ENCODE measurements at regions not wholly inside any gene's neighbourhood (a gene's known extent, or its start where the extent isn't known, plus 50 kb on each side); places are given as distances from the start of the nearest gene placed in this dataset.

GRCh38 chr2:857081-857480 is 93.6 kb upstream of the SNTG2 start:
- BruUV-seq (replicated peaks): no TSS peak
- DNase-seq (ENCODE audit: low read depth, low spot score) (no peak), ATAC-seq (no peak)
- intact Hi-C loops (cut with micrococcal nuclease; ENCODE audit: unreplicated experiment) (no loop called here), in situ Hi-C loops (cut with HindIII; ENCODE audit: low pct_unique_long_range_greater_than_20kb, low sequenced_read_pairs) (no loop called here)
- TF ChIP-seq TCF7L2 (IDR thresholded peaks at IDR 0.05; ENCODE audit: low read depth, low read length) (no peak), SIN3A (IDR thresholded peaks at IDR 0.05; ENCODE audit: borderline replicate concordance, insufficient read depth, low read depth, low read length) (no peak), POLR2AphosphoS5 (IDR thresholded peaks at IDR 0.05; ENCODE audit: low read depth, low read length) (no peak), CTCF (IDR thresholded peaks at IDR 0.05) (no peak)
- TF ChIP-seq, protein P1, sequence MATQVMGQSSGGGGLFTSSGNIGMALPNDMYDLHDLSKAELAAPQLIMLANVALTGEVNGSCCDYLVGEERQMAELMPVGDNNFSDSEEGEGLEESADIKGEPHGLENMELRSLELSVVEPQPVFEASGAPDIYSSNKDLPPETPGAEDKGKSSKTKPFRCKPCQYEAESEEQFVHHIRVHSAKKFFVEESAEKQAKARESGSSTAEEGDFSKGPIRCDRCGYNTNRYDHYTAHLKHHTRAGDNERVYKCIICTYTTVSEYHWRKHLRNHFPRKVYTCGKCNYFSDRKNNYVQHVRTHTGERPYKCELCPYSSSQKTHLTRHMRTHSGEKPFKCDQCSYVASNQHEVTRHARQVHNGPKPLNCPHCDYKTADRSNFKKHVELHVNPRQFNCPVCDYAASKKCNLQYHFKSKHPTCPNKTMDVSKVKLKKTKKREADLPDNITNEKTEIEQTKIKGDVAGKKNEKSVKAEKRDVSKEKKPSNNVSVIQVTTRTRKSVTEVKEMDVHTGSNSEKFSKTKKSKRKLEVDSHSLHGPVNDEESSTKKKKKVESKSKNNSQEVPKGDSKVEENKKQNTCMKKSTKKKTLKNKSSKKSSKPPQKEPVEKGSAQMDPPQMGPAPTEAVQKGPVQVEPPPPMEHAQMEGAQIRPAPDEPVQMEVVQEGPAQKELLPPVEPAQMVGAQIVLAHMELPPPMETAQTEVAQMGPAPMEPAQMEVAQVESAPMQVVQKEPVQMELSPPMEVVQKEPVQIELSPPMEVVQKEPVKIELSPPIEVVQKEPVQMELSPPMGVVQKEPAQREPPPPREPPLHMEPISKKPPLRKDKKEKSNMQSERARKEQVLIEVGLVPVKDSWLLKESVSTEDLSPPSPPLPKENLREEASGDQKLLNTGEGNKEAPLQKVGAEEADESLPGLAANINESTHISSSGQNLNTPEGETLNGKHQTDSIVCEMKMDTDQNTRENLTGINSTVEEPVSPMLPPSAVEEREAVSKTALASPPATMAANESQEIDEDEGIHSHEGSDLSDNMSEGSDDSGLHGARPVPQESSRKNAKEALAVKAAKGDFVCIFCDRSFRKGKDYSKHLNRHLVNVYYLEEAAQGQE (IDR thresholded peaks at IDR 0.05; ENCODE audit: insufficient read depth in 1 of 2, low read depth in 2 of 2, low read length in 1 of 2): no peak
- H3K27me3 ChIP-seq (ENCODE audit: control insufficient read depth, insufficient read depth, low read length): no peaks in the 10 kb centered on the region
- H3K4me3 ChIP-seq (ENCODE audit: low read depth in 2 of 2, low read length in 2 of 2): no peak overlapping the region
- H3K27ac ChIP-seq (ENCODE audit: low read length): no peak overlapping the region
- H3K9me3 ChIP-seq (ENCODE audit: control insufficient read depth, insufficient read depth, low read depth, low read length): no peaks in the 10 kb centered on the region
- ChIA-PET CTCF (no interaction called here), POLR2A (no interaction called here)
- no peaks in the 10 kb centered on the region for H3K4me1 ChIP-seq (ENCODE audit: control insufficient read depth, insufficient read depth, low read length)
- no peaks in the 10 kb centered on the region for H3K36me3 ChIP-seq (ENCODE audit: control insufficient read depth, insufficient read depth, low read length)

- ChIA-PET POLR2A (no interaction called here), CTCF (no interaction called here)
- TF ChIP-seq POLR2AphosphoS5 (IDR thresholded peaks at IDR 0.05; ENCODE audit: low read depth, low read length): no peak
- no peak for TF ChIP-seq CTCF (IDR thresholded peaks at IDR 0.05)
- TF ChIP-seq, protein P1 (IDR thresholded peaks at IDR 0.05; ENCODE audit: insufficient read depth in 1 of 2, low read depth in 2 of 2, low read length in 1 of 2): no peak
- TF ChIP-seq TCF7L2 (IDR thresholded peaks at IDR 0.05; ENCODE audit: low read depth, low read length): no peak
- TF ChIP-seq SIN3A (IDR thresholded peaks at IDR 0.05; ENCODE audit: borderline replicate concordance, insufficient read depth, low read depth, low read length): no peak
- in situ Hi-C loops (cut with HindIII; ENCODE audit: low pct_unique_long_range_greater_than_20kb, low sequenced_read_pairs) (no loop called here), intact Hi-C loops (cut with micrococcal nuclease; ENCODE audit: unreplicated experiment) (no loop called here)
- no peaks in the 10 kb centered on the region for H3K4me1 ChIP-seq (ENCODE audit: control insufficient read depth, insufficient read depth, low read length)
- no peaks in the 10 kb centered on the region for H3K9me3 ChIP-seq (ENCODE audit: control insufficient read depth, insufficient read depth, low read depth, low read length)
- H3K27ac ChIP-seq (ENCODE audit: low read length): no peak overlapping the region
- no peak for ATAC-seq
- no peak overlapping the region for H3K4me3 ChIP-seq (ENCODE audit: low read depth in 2 of 2, low read length in 2 of 2)
- no peak for DNase-seq (ENCODE audit: low read depth, low spot score)
- BruUV-seq (replicated peaks): no TSS peak
- no peaks in the 10 kb centered on the region for H3K27me3 ChIP-seq (ENCODE audit: control insufficient read depth, insufficient read depth, low read length)
- no peaks in the 10 kb centered on the region for H3K36me3 ChIP-seq (ENCODE audit: control insufficient read depth, insufficient read depth, low read length)
These were observed 94.2 kb upstream of the SNTG2 start for GRCh38 chr2:856456-856855.
